SH-SY5Y (cell line): ENCODE measurements at regions not wholly inside any gene's neighbourhood (a gene's known extent, or its start where the extent isn't known, plus 50 kb on each side); places are given as distances from the start of the nearest gene placed in this dataset.

ENCODE experiments used
- GATA2 ChIP-seq: IDR thresholded peaks from 2 replicates; pipeline ENCODE4 v1.6.1; 2011; ENCODE audit warnings: mild to moderate bottlenecking, low read depth, low read length
- GATA3 ChIP-seq: IDR thresholded peaks from 2 replicates; pipeline ENCODE4 v1.6.1; 2011; ENCODE audit warnings: low read depth, mild to moderate bottlenecking, low read length, moderate library complexity

GRCh38 chr13:73738626-73739025 lies 395.6 kb downstream of the KLF12 start:
- no peak for TF ChIP-seq GATA2
- TF ChIP-seq GATA3, result no peak
